Uterus (tissue), 3 donors: ENCODE measurements at regions not wholly inside any gene's neighbourhood (a gene's known extent, or its start where the extent isn't known, plus 50 kb on each side); places are given as distances from the start of the nearest gene placed in this dataset.

Experiments
- DNase-seq, 2 donors: peaks; one replicate each; pipeline ENCODE4 v3.0.0-alpha.2; 2019 to 2020
- H3K27ac ChIP-seq, 2 donors: fragments of 200-600 bp; sonication (generic); 1 replicate in 1 of 2; 2 replicates in 1 of 2; pipeline ENCODE4 v1.5.1; 2016 to 2018
- H3K27me3 ChIP-seq, 2 donors: fragments of 200-600 bp; sonication (generic); one replicate each; pipeline ENCODE4 v1.5.1; 2018 to 2019; ENCODE audit warnings: control low read depth in 1 of 2
- H3K36me3 ChIP-seq, 2 donors: fragments of 200-600 bp; sonication (generic); one replicate each; pipeline ENCODE4 v1.5.1; 2019; ENCODE audit warnings: control low read depth in 1 of 2
- H3K4me1 ChIP-seq, 2 donors: fragments of 200-600 bp; sonication (generic); one replicate each; pipeline ENCODE4 v1.5.1; 2018 to 2019; ENCODE audit warnings: control low read depth in 1 of 2
- H3K4me3 ChIP-seq, 2 donors: fragments of 200-600 bp; sonication (generic); 1 replicate in 1 of 2; 2 replicates in 1 of 2; pipeline ENCODE4 v1.5.1; 2018 to 2019; ENCODE audit warnings: mild to moderate bottlenecking in 1 of 2
- H3K9me3 ChIP-seq, 2 donors: fragments of 200-600 bp; sonication (generic); one replicate each; pipeline ENCODE4 v1.5.1; 2019; ENCODE audit warnings: control low read depth in 1 of 2
- CTCF ChIP-seq, 4 experiments: fragments of 200-600 bp in 2 of 4; fragments of 450-650 bp in 2 of 4; sonication (generic) in 2 of 4; IDR thresholded peaks; one replicate each; pipeline ENCODE4 v1.5.1; 2016 to 2019; ENCODE audit warnings: antibody characterized with exemption in 4 of 4, mild to moderate bottlenecking in 2 of 4, moderate library complexity in 1 of 4
- POLR2A ChIP-seq, 2 donors: fragments of 450-650 bp; IDR thresholded peaks; one replicate each; pipeline ENCODE4 v1.6.1; 2016; ENCODE audit warnings: antibody characterized with exemption in 2 of 2, mild to moderate bottlenecking in 1 of 2, moderate library complexity in 1 of 2
- intact Hi-C: fragments of 100-400 bp; cut with DNase I; formaldehyde crosslinking; loops from one replicate; pipeline ENCODE4 v1.15.1; 2023; ENCODE audit warnings: low total_unique reads
- donor health status: DM: yes; HTN: yes; CAD: no.

- Histone ChIP-seq H3K27me3 (no peaks in the 10 kb centered on the region), H3K27ac (no peak overlapping the region), H3K4me3 (no peak overlapping the region), H3K9me3 (no peaks in the 10 kb centered on the region), H3K36me3 (no peaks in the 10 kb centered on the region), H3K4me1 (no peaks in the 10 kb centered on the region)
- no peak for TF ChIP-seq CTCF (IDR thresholded peaks at IDR 0.05)
- TF ChIP-seq POLR2A (IDR thresholded peaks at IDR 0.05) = no peak
- intact Hi-C loops = loop anchor here (10.0 kb wide), 1 partner anchor 295 kb away; no protein-coding TSS in a partner anchor
- no peak for DNase-seq
These were observed 145.6 kb upstream of the UBASH3B start for GRCh38 chr11:122509899-122510298.

- DNase-seq = no peak
- Histone ChIP-seq H3K36me3 (no peaks in the 10 kb centered on the region), H3K27me3 (no peaks in the 10 kb centered on the region), H3K4me3 (no peak overlapping the region), H3K4me1 (no peaks in the 10 kb centered on the region), H3K27ac (no peak overlapping the region), H3K9me3 (no peaks in the 10 kb centered on the region)
- TF ChIP-seq POLR2A (IDR thresholded peaks at IDR 0.05) (no peak), CTCF (IDR thresholded peaks at IDR 0.05) (no peak)
- intact Hi-C loops = loop anchor here (10.0 kb wide), 1 partner anchor 294 kb away; no protein-coding TSS in a partner anchor
These were observed 146.4 kb upstream of the UBASH3B start for GRCh38 chr11:122509091-122509490.

DNA sequence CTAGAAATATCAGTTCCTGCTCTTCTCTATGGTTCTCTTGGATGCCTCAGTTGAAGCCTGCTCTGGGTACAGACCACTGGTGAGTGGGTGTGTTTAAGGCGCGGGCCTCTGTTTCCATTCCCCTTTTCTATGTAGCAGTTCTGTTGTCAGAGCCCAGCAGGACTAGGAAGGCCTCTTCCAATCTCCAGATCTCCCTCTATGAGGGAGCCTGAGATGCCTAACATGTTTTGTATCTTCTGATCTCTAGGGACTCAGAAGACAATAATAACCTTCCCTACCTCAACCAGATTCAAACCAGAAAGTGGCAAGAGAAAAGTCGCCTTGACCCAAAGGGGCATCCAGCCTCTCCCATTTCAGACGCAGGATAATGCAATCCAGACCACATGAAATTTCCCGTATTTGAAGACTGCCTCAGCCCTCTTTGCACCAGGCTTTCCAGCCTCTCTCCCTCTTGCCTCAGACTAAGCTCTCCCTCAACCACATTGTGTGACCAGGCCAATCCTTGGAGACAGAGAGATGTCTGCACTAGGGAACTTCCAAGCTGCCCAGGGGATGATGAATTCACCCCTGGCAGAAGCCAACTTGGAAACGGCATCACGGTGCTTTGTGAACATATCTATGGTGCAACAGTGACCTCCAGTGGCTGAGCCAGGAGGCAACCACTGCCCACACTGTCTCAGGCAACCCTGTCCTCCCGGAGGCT, 150.1 kb upstream of the UBASH3B start:
- Histone ChIP-seq H3K4me3 (no peak overlapping the region), H3K4me1 (no peaks in the 10 kb centered on the region), H3K27ac (peak overlapping the region; percentile 8 to 38), H3K27me3 (no peaks in the 10 kb centered on the region), H3K36me3 (no peaks in the 10 kb centered on the region), H3K9me3 (no peaks in the 10 kb centered on the region)
- intact Hi-C loops = loop anchor here (10.0 kb wide), 1 partner anchor 291 kb away; no protein-coding TSS in a partner anchor
- DNase-seq = peak; percentile 86 to 88
- TF ChIP-seq POLR2A (IDR thresholded peaks at IDR 0.05) = no peak
- peak; percentile 76 to 92 (median 85) for TF ChIP-seq CTCF (IDR thresholded peaks at IDR 0.05)

GRCh38 chr11:122494221-122494620, 161.3 kb upstream of the UBASH3B start:
- intact Hi-C loops = no loop called here
- no peak overlapping the region for H3K4me3 ChIP-seq
- H3K27me3 ChIP-seq = no peaks in the 10 kb centered on the region
- H3K4me1 ChIP-seq = no peaks in the 10 kb centered on the region
- H3K9me3 ChIP-seq = no peaks in the 10 kb centered on the region
- no peak overlapping the region for H3K27ac ChIP-seq
- H3K36me3 ChIP-seq = no peaks in the 10 kb centered on the region
- TF ChIP-seq CTCF (IDR thresholded peaks at IDR 0.05) = no peak
- TF ChIP-seq POLR2A (IDR thresholded peaks at IDR 0.05) = no peak
- no peak for DNase-seq

DNA sequence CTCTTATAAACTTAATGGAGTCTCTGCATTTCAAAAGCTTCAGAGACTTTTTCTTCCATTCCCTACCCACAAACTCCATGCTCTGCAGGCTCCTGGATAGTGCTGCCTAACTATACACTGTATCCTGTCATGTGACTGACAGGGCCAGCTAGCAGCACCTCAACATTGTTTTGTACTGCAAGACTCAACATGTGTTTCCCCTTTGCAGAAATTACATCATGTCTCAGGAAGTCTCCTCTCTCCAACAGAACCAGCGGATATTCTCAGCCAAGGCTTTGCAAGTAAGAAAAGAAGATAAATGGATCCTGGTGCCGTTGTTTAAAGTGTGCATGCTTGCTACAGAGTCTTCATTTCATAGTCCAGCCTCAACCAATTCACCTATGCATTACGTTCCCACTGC, 164.0 kb upstream of the UBASH3B start:
- DNase-seq = no peak
- TF ChIP-seq POLR2A (IDR thresholded peaks at IDR 0.05) (no peak), CTCF (IDR thresholded peaks at IDR 0.05) (no peak)
- intact Hi-C loops = no loop called here

More for the DNA sequence above, 164.0 kb upstream of the UBASH3B start:
- Histone ChIP-seq H3K4me3 (no peak overlapping the region), H3K36me3 (no peaks in the 10 kb centered on the region), H3K27ac (no peak overlapping the region), H3K27me3 (no peaks in the 10 kb centered on the region), H3K9me3 (no peaks in the 10 kb centered on the region), H3K4me1 (no peaks in the 10 kb centered on the region)
